SK-N-SH (cell line): ENCODE measurements at regions not wholly inside any gene's neighbourhood (a gene's known extent, or its start where the extent isn't known, plus 50 kb on each side); places are given as distances from the start of the nearest gene placed in this dataset.
"Not testable (repeated sequence)": the region's sequence is repeated elsewhere in the genome, so short reads cannot be mapped to it uniquely, and the experiment has no call there.

Source experiments
- CTCF ChIA-PET: fragments of 300-600, 350-600 bp; formaldehyde crosslinking; extraction: SDS; loops from one replicate; lab custom pipeline; 2021; lab: Yijun Ruan, JAX
- POLR2A ChIA-PET: fragments of 350-600 bp; sonication (Branson Sonifier 250); formaldehyde crosslinking; extraction: SDS; loops from one replicate; lab custom pipeline; 2020; ENCODE audit warnings: antibody characterized with exemption, inconsistent platforms; lab: Yijun Ruan, JAX
- DNase-seq: peaks from one replicate; pipeline ENCODE4 v3.0.0; 2012
- H2AFZ ChIP-seq: fragments of 200-600 bp; sonication (generic); 2 replicates; pipeline ENCODE4 v1.8.1; 2016; ENCODE audit warnings: antibody characterized with exemption, mild to moderate bottlenecking, low read depth
- H3F3A ChIP-seq: fragments of 200-600 bp; sonication (generic); replicated peaks from 2 replicates; pipeline ENCODE3; 2016; ENCODE audit warnings: antibody characterized with exemption, mild to moderate bottlenecking; ENCODE audit not compliant: insufficient read depth
- H3K27ac ChIP-seq, 2 experiments: fragments of 200-500 bp in 1 of 2; fragments of 200-600 bp in 1 of 2; sonication (Bioruptor generic) in 1 of 2; sonication (generic), shearing (Covaris generic) in 1 of 2; 2 replicates each; pipeline versions ENCODE4 v1.5.1 to v1.6.1; 2014 to 2016; ENCODE audit warnings: low read depth in 2 of 2, inconsistent platforms in 1 of 2, low read length in 1 of 2, mild to moderate bottlenecking in 1 of 2, mixed read lengths in 1 of 2
- H3K27me3 ChIP-seq: fragments of 200-600 bp; sonication (generic), shearing (Covaris generic); 2 replicates; pipeline ENCODE4 v1.6.1; 2016; ENCODE audit warnings: mixed run types; ENCODE audit not compliant: insufficient read depth
- H3K36me3 ChIP-seq, 2 experiments: fragments of 200-500 bp in 1 of 2; fragments of 200-600 bp in 1 of 2; sonication (Bioruptor generic) in 1 of 2; sonication (generic) in 1 of 2; replicated peaks in 1 of 2; 2 replicates each; pipeline versions ENCODE3 to v1.5.1; 2014 to 2016; ENCODE audit warnings: low read length in 1 of 2, mild to moderate bottlenecking in 1 of 2; ENCODE audit not compliant: insufficient read depth in 2 of 2, control insufficient read depth in 1 of 2
- H3K4me1 ChIP-seq, 2 experiments: fragments of 200-500 bp in 1 of 2; fragments of 200-600 bp in 1 of 2; sonication (Bioruptor generic) in 1 of 2; sonication (generic), shearing (Covaris generic) in 1 of 2; 2 replicates each; pipeline versions ENCODE4 v1.5.1 to v1.6.1; 2014 to 2016; ENCODE audit warnings: low read depth in 1 of 2, low read length in 1 of 2, mixed run types in 1 of 2; ENCODE audit not compliant: insufficient read depth in 2 of 2, control insufficient read depth in 1 of 2
- H3K4me2 ChIP-seq: fragments of 200-600 bp; sonication (generic), shearing (Covaris generic); 2 replicates; pipeline ENCODE4 v1.6.1; 2017; ENCODE audit warnings: mixed run types
- H3K4me3 ChIP-seq, 2 experiments: fragments of 200-500 bp in 1 of 2; fragments of 200-600 bp in 1 of 2; sonication (Bioruptor generic) in 1 of 2; sonication (generic), shearing (Covaris generic) in 1 of 2; 2 replicates each; pipeline versions ENCODE4 v1.5.1 to v1.8.1; 2014 to 2016; ENCODE audit warnings: low read depth in 2 of 2, inconsistent platforms in 1 of 2, low read length in 1 of 2, mild to moderate bottlenecking in 1 of 2, mixed read lengths in 1 of 2, moderate library complexity in 1 of 2
- H3K79me2 ChIP-seq: fragments of 200-600 bp; sonication (generic); 2 replicates; pipeline ENCODE4 v1.8.1; 2017; ENCODE audit warnings: mild to moderate bottlenecking; ENCODE audit not compliant: insufficient read depth
- H3K9ac ChIP-seq: fragments of 200-600 bp; sonication (generic); 2 replicates; pipeline ENCODE4 v1.6.1; 2017; ENCODE audit warnings: mixed run types
- H3K9me2 ChIP-seq: fragments of 200-600 bp; sonication (generic); 2 replicates; pipeline ENCODE4 v1.6.1; 2017; ENCODE audit warnings: mixed run types
- H3K9me3 ChIP-seq: fragments of 200-600 bp; sonication (generic); 2 replicates; pipeline ENCODE4 v1.6.1; 2017; ENCODE audit warnings: mixed run types, mild to moderate bottlenecking, moderate library complexity
- H4K20me1 ChIP-seq: fragments of 200-600 bp; sonication (generic); 2 replicates; pipeline ENCODE4 v1.6.1; 2017; ENCODE audit warnings: mild to moderate bottlenecking, mixed run types; ENCODE audit not compliant: insufficient read depth
- EZH2phosphoT487 ChIP-seq: fragments of 200-600 bp; sonication (generic); IDR thresholded peaks from 2 replicates; pipeline ENCODE4 v1.6.1; 2017; ENCODE audit warnings: low read depth, mixed run types, mild to moderate bottlenecking, antibody characterized with exemption, moderate library complexity, borderline replicate concordance
- MEF2A ChIP-seq: IDR thresholded peaks from 2 replicates; pipeline ENCODE4 v1.4.0; 2012; ENCODE audit warnings: low read depth, borderline replicate concordance
- POLR2AphosphoS5 ChIP-seq: IDR thresholded peaks from 2 replicates; pipeline ENCODE4 v1.6.1; 2012; ENCODE audit warnings: low read depth, low read length
- RFX5 ChIP-seq: IDR thresholded peaks from 2 replicates; pipeline ENCODE4 v1.6.1; 2012; ENCODE audit warnings: mild to moderate bottlenecking, improper control_type of control experiment, low read length
- WGBS: methylation state at CpG from one replicate; pipeline ENCODE4 v1.1.6; 2017; ENCODE audit warnings: low lambda C conversion rate; 5-methylcytosine and 5-hydroxymethylcytosine counted together
- TF ChIP-seq, protein P1 (sequence below): IDR thresholded peaks from 2 replicates; pipeline ENCODE4 v1.4.0; 2012; ENCODE audit warnings: low read depth

DNA sequence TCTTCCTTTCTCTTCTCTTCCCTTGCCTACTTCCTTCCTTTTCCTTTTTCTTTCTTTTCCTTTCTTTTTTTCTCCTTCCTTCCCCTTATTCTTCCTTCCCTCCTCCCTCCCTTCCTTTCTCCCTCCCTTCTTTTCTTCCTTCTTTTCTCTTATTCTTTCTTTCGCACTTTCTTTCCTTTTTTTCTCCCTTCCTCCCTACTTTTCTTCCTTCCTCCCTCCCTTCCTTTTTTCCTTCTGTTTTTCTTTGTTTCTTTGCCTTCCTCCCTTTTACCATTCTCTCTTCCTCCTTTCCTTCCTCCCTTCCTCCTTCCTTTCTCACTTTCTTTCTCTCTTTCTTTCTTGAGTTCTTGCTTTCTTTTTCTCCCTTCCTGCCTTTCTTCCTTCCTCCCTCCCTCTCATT, 416.5 kb downstream of the ANKRD30B start:
- CTCF ChIA-PET, H3K27ac ChIP-seq, H3K9ac ChIP-seq: not testable (repeated sequence)

DNA sequence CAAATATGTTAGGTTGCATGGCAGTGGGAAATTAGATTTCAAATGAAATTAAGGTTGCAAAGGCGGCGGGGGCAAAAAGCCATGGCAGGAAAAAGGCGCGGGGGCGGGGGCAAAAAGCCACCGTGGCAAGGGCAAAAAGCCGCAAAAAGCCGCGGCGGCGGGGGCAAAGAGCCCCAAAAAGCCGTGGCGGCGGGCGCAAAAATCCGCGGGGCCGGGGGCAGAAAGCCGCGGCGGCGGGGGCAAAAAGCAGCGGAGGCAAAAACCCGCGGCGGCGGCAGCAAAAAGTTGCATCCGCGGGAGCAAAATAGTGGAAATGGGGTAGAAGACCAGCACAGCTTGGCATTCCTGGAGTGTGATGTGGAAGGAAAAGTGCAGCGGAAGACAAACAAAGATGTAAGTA, 417.1 kb downstream of the ANKRD30B start:
- H3K9me2 ChIP-seq, result no peaks in the 10 kb centered on the region
- no peak overlapping the region for H2AFZ ChIP-seq
- peak; percentile 0 for DNase-seq
- H3K4me1 ChIP-seq, result no peaks in the 10 kb centered on the region
- H3F3A ChIP-seq, result no peaks in the 10 kb centered on the region
- H3K9ac ChIP-seq, result no peak overlapping the region
- TF ChIP-seq RFX5 (no peak), MEF2A (no peak), EZH2phosphoT487 (no peak), POLR2AphosphoS5 (no peak)
- TF ChIP-seq, protein P1, sequence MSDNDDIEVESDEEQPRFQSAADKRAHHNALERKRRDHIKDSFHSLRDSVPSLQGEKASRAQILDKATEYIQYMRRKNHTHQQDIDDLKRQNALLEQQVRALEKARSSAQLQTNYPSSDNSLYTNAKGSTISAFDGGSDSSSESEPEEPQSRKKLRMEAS, result no peak
- peak overlapping the region in 1 of 2 experiments; percentile 23; a peak in 1 of 4 replicates for H3K4me3 ChIP-seq
- no peaks in the 10 kb centered on the region; the same call in 1 of the 2 replicates for H3K27me3 ChIP-seq
- ChIA-PET POLR2A (no interaction called here), CTCF (no interaction called here)
- H3K79me2 ChIP-seq, result no peaks in the 10 kb centered on the region
- WGBS, result 12% methylated on average over 30 of the region's 30 CpGs
- 0 out of 2 replicates have a peak overlapping the region, but pooled peaks have one; percentile 50 for H3K4me2 ChIP-seq
- no peaks in the 10 kb centered on the region for H3K9me3 ChIP-seq
- no peaks in the 10 kb centered on the region for H4K20me1 ChIP-seq
- H3K36me3 ChIP-seq, result no peaks in the 10 kb centered on the region
- H3K27ac ChIP-seq, result no peak overlapping the region

More for the DNA sequence above, 416.5 kb downstream of the ANKRD30B start:
- H3K4me3 ChIP-seq, DNase-seq, H3F3A ChIP-seq, H3K9me3 ChIP-seq, H3K9me2 ChIP-seq, H3K4me1 ChIP-seq, H3K79me2 ChIP-seq, H4K20me1 ChIP-seq, H3K27me3 ChIP-seq, H3K36me3 ChIP-seq, POLR2A ChIA-PET, H3K4me2 ChIP-seq: not testable (repeated sequence)
- H2AFZ ChIP-seq, result peak overlapping the region; percentile 74; the same call in 1 of the 2 replicates
- WGBS, result 5% methylated on average over 1 of the region's 1 CpG

DNA sequence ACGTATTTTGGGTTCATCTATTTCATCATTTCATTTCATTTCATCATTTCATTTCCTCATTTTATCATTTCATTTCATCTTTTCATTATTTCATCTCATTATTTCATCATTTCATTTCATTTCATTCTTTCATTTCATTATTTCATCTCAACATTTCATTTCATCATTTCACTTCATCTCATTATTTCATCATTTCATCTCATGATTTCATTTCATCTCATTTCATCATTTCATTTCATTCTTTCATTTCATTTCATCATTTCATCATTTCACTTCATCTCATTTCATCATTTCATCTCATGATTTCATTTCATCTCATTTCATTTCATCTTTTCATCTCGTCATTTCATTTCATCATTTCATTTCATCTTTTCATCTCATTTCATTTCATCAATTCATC, 445.1 kb downstream of the ANKRD30B start:
- H3F3A ChIP-seq, H3K4me1 ChIP-seq, CTCF ChIA-PET, H3K27ac ChIP-seq, H3K36me3 ChIP-seq, H3K79me2 ChIP-seq, H3K4me3 ChIP-seq, DNase-seq, H3K9me2 ChIP-seq, H4K20me1 ChIP-seq, POLR2A ChIA-PET, H3K9me3 ChIP-seq, H3K9ac ChIP-seq, H2AFZ ChIP-seq, H3K27me3 ChIP-seq, H3K4me2 ChIP-seq: not testable (repeated sequence)
- WGBS, result 2% methylated on average over 2 of the region's 2 CpGs

DNA sequence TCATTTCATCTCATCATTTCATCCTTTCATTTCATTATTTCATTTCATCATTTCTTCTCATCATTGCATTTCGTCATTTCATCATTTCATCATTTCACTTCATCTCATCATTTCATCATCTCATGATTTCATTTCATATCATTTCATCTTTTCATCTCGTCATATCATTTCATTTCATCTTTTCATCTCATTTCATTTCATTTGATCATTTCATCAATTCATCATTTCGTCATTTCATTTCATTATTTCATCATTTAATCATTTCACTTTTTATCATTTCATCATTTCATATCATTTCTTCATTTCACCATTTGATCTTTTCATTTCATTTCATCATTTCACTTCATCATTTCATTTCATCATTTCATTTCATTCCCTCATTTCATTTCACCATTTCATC, 445.8 kb downstream of the ANKRD30B start:
- H3K4me2 ChIP-seq, H3F3A ChIP-seq, CTCF ChIA-PET, H3K4me1 ChIP-seq, H3K36me3 ChIP-seq, H3K9me3 ChIP-seq, H3K9me2 ChIP-seq, H3K79me2 ChIP-seq, POLR2A ChIA-PET, H4K20me1 ChIP-seq, H3K27ac ChIP-seq, H3K9ac ChIP-seq, DNase-seq, H2AFZ ChIP-seq, H3K4me3 ChIP-seq: not testable (repeated sequence)
- under 1% methylated on average over 3 of the region's 3 CpGs for whole genome bisulfite sequencing
- H3K27me3 ChIP-seq, result peaks cover 14% of the 10 kb centered on the region

DNA sequence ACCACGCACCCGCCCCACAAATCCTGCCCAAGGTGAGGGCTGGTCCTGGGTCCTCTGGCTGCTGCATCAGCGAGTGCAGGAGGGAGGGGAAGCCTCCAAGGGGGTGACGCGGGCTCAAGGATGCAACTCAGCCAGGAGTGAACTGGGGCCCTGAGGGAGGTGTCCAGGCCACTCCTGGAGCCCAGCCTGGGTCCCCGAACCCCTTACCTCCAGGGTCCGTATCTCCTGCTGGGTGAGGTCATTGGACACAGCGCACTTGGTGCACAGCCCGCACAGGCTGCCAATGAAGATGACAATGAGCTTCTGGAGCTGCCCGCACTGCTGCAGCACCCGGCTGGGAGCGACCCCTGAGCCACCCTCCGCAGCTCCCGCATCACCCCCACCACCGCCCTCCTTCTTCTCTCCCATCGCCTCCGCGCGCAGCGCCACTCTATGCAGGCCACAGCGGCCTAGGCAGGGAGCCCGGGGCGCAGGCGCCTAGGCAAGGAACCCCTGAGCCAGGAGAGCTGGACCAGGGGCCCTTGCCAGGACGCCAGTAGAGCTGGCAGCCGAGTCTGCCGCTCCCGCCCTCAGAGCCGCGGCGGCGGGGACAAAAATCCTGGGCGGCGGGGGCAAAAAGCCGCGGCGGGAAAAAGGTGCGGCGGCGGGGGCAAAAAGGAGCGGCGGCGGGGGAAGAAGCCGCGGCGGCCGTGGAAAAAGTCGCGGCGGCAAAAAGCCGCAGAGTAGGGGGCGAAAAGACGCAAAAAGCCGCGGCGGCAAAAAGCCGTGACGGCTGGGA, 449.6 kb downstream of the ANKRD30B start:
- H3K79me2 ChIP-seq, H3K27ac ChIP-seq, H3K9me3 ChIP-seq, H3F3A ChIP-seq, H3K36me3 ChIP-seq, H3K9ac ChIP-seq, H3K4me1 ChIP-seq, H4K20me1 ChIP-seq, H3K9me2 ChIP-seq, CTCF ChIA-PET, POLR2A ChIA-PET: not testable (repeated sequence)
- 0 out of 2 replicates have a peak overlapping the region, but pooled peaks have one; percentile 46 for H2AFZ ChIP-seq
- WGBS, result 12% methylated on average over 44 of the region's 58 CpGs
- DNase-seq, result peak; percentile 5
- peaks cover 15% of the 10 kb centered on the region for H3K27me3 ChIP-seq
- peak overlapping the region; percentile 19 to 39; a peak in 3 of 4 replicates for H3K4me3 ChIP-seq
- H3K4me2 ChIP-seq, result peak overlapping the region; percentile 60; the same call in 1 of the 2 replicates
